ENCODE measurements at regions not wholly inside any gene's neighbourhood (a gene's known extent, or its start where the extent isn't known, plus 50 kb on each side); places are given as distances from the start of the nearest gene placed in this dataset.
"Not testable (repeated sequence)": the region's sequence is repeated elsewhere in the genome, so short reads cannot be mapped to it uniquely, and the experiment has no call there.

- DNase-seq (no peak), ATAC-seq (no peak)
- Histone ChIP-seq H3K27me3 (no peaks in the 10 kb centered on the region), H3K9me3 (no peaks in the 10 kb centered on the region), H3K4me1 (no peaks in the 10 kb centered on the region), H3K27ac (no peak overlapping the region), H3K36me3 (no peaks in the 10 kb centered on the region), H3K4me3 (no peak overlapping the region)
- TF ChIP-seq, protein P1, sequence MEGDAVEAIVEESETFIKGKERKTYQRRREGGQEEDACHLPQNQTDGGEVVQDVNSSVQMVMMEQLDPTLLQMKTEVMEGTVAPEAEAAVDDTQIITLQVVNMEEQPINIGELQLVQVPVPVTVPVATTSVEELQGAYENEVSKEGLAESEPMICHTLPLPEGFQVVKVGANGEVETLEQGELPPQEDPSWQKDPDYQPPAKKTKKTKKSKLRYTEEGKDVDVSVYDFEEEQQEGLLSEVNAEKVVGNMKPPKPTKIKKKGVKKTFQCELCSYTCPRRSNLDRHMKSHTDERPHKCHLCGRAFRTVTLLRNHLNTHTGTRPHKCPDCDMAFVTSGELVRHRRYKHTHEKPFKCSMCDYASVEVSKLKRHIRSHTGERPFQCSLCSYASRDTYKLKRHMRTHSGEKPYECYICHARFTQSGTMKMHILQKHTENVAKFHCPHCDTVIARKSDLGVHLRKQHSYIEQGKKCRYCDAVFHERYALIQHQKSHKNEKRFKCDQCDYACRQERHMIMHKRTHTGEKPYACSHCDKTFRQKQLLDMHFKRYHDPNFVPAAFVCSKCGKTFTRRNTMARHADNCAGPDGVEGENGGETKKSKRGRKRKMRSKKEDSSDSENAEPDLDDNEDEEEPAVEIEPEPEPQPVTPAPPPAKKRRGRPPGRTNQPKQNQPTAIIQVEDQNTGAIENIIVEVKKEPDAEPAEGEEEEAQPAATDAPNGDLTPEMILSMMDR (IDR thresholded peaks at IDR 0.05): no peak
- intact Hi-C loops (cut with DNase I): no loop called here
Observed at GRCh38 chr1:176364236-176364905, 98.6 kb upstream of the PAPPA2 start.

DNA sequence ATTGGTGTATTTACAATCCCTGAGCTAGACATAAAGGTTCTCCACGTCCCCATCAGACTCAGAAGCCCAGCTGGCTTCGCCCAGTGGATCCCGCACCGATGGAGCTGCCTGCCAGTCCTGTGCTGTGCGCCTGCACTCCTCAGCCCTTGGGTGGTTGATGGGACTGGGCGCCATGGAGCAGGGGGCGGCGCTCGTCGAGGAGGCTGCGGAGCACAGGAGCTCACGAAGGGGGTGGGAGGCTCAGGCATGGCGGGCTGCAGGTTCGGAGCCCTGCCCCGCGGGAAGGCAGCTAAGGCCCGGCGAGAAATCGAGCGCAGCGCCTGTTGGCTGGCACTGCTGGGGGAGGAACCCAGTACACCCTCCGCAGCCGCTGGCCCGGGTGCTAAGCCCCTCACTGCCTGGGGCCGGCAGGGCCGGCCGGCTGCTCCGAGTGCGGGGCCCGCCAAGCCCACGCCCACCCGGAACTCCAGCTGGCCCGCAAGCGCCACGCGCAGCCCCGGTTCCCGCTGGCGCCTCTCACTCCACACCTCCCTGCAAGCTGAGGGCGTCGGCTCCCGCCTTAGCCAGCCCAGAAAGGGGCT, 113.8 kb upstream of the PAPPA2 start:
- H3K27ac ChIP-seq; ATAC-seq; H3K4me3 ChIP-seq; intact Hi-C loops (cut with DNase I); DNase-seq; H3K27me3 ChIP-seq; H3K4me1 ChIP-seq; H3K36me3 ChIP-seq: not testable (repeated sequence)
- H3K9me3 ChIP-seq: peaks cover 11% of the 10 kb centered on the region

GRCh38 chr1:176341656-176342055, 121.3 kb upstream of the PAPPA2 start:
- DNase-seq (no peak), ATAC-seq (no peak)

DNA sequence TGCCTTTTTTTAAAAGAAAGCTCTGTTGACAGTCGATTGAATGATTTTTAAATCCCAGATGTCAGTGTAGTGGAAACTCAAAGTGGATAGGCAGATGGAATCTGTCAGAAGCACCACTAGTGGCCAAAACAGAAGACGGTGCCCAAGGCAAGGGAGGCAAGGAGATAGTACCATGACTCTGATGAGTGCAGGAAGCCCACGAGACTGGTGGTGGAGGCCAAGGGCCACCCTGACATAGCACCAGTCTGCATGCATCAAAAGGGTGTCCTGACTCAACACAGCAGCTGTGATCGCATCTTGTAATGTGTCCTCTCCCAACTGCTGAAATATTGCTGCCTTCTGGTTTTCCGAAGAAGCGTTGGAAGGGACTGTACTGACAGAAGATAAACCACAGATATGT, 124.1 kb upstream of the PAPPA2 start:
- intact Hi-C loops (cut with DNase I): no loop called here
- no peaks in the 10 kb centered on the region for H3K4me1 ChIP-seq
- H3K9me3 ChIP-seq: no peaks in the 10 kb centered on the region
- TF ChIP-seq, protein P1 (IDR thresholded peaks at IDR 0.05): no peak
- H3K27ac ChIP-seq: no peak overlapping the region
- no peak overlapping the region for H3K4me3 ChIP-seq
- H3K36me3 ChIP-seq: no peaks in the 10 kb centered on the region
- no peak for DNase-seq
- H3K27me3 ChIP-seq: no peaks in the 10 kb centered on the region
- peak; percentile 50 for ATAC-seq

More at GRCh38 chr1:176341656-176342055, 121.3 kb upstream of the PAPPA2 start:
- H3K9me3 ChIP-seq: peaks cover 11% of the 10 kb centered on the region
- no peaks in the 10 kb centered on the region for H3K36me3 ChIP-seq
- H3K27ac ChIP-seq: no peak overlapping the region
- H3K4me3 ChIP-seq: no peak overlapping the region
- intact Hi-C loops (cut with DNase I): no loop called here
- no peaks in the 10 kb centered on the region for H3K27me3 ChIP-seq
- no peaks in the 10 kb centered on the region for H3K4me1 ChIP-seq
- TF ChIP-seq, protein P1 (IDR thresholded peaks at IDR 0.05): no peak

DNA sequence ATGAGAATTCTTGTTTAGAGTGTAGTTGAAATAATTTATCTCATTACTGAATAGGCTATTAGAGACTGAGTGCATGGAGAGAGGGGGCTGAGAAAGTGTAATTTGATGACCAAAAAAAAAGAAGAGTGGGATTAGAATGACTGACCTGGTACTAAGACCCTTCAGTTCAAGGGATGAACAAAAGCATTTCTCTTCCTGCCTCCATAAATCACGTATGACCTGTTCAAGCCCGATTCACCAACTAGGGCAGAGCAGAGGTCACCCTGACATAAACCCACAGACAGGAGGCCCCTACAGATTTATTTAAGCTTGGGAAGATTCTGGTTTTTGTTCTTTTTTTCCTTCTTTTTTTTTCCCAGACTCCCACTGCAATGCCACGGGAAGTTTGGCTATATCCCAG, 123.7 kb upstream of the COP1 start:
- intact Hi-C loops (cut with DNase I): no loop called here
- no peaks in the 10 kb centered on the region for H3K27me3 ChIP-seq
- no peak for ATAC-seq
- no peaks in the 10 kb centered on the region for H3K4me1 ChIP-seq
- no peaks in the 10 kb centered on the region for H3K9me3 ChIP-seq
- H3K4me3 ChIP-seq: no peak overlapping the region
- DNase-seq: no peak
- no peaks in the 10 kb centered on the region for H3K36me3 ChIP-seq
- TF ChIP-seq, protein P1 (IDR thresholded peaks at IDR 0.05): no peak
- no peak overlapping the region for H3K27ac ChIP-seq

DNA sequence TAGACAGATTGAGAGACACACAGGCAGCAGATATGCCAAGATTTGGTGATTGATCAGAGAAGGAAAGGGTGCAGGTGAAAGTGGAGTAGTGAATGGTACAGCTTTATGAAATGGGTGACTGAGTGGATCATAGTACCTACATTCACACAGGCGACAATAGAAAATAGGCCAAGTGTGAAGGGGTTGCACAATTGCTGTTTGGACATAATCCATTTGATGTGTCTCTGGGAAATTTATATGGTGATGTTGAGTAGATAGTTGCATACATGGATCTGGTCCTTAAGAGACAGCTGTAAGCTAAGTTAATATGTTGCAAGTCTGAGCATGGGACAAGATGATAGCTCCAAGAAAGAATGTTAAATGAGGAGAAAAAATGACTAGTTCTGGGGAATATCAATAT, 118.6 kb upstream of the COP1 start:
- intact Hi-C loops (cut with DNase I): no loop called here
- H3K9me3 ChIP-seq: no peaks in the 10 kb centered on the region
- H3K27ac ChIP-seq: no peak overlapping the region
- no peak overlapping the region for H3K4me3 ChIP-seq
- H3K4me1 ChIP-seq: no peaks in the 10 kb centered on the region
- no peaks in the 10 kb centered on the region for H3K36me3 ChIP-seq
- ATAC-seq: no peak
- no peak for DNase-seq
- TF ChIP-seq, protein P1 (IDR thresholded peaks at IDR 0.05): no peak
- no peaks in the 10 kb centered on the region for H3K27me3 ChIP-seq

All from upper lobe of right lung (tissue), 1 donor.